Activated B cell treated with CpG ODN at 0.5 μM for 24 hours (primary cell): ENCODE measurements at regions not wholly inside any gene's neighbourhood (a gene's known extent, or its start where the extent isn't known, plus 50 kb on each side); places are given as distances from the start of the nearest gene placed in this dataset.

ENCODE experiments used
- ATAC-seq: fragments of 200-7000 bp; cut with Tn5 transposase; one replicate; pipeline ENCODE4 v1.10.0; 2021; ENCODE audit warnings: low read depth, mild to moderate bottlenecking, moderate library complexity
- CTCF ChIA-PET: fragments of 350-600 bp; sonication (Branson Sonifier 250); formaldehyde crosslinking; loops from one replicate; lab custom pipeline; 2021; ENCODE audit warnings: antibody characterized with exemption; lab: Charles Lee
- POLR2A ChIA-PET: fragments of 350-600 bp; sonication (Branson Sonifier 250); formaldehyde crosslinking; loops from one replicate; lab custom pipeline; 2021; ENCODE audit warnings: antibody characterized with exemption; lab: Charles Lee
- DNase-seq: peaks from one replicate; pipeline ENCODE4 v3.0.0; 2022
- H3K27ac Mint-ChIP-seq: one replicate; pipeline ENCODE4 v1.8.0; 2020; ENCODE audit warnings: mixed read lengths
- H3K27me3 Mint-ChIP-seq: one replicate; pipeline ENCODE4 v1.8.0; 2021; ENCODE audit warnings: mixed read lengths
- H3K36me3 Mint-ChIP-seq: one replicate; pipeline ENCODE4 v1.8.0; 2021; ENCODE audit warnings: low read depth, mixed read lengths
- H3K4me1 Mint-ChIP-seq: one replicate; pipeline ENCODE4 v1.8.0; 2021; ENCODE audit warnings: mixed read lengths
- H3K4me3 Mint-ChIP-seq: one replicate; pipeline ENCODE4 v1.8.0; 2020; ENCODE audit warnings: mild to moderate bottlenecking, mixed read lengths
- H3K9me3 Mint-ChIP-seq: one replicate; pipeline ENCODE4 v1.8.0; 2020; ENCODE audit warnings: mixed read lengths
- CTCF ChIP-seq: fragments of 200-600 bp; IDR thresholded peaks from one replicate; pipeline ENCODE4 v1.8.0; 2022; ENCODE audit warnings: antibody characterized with exemption, mild to moderate bottlenecking
- intact Hi-C: fragments of 100-400 bp; cut with micrococcal nuclease; formaldehyde crosslinking; loops from one replicate; pipeline ENCODE4 v1.15.1; 2024

GRCh38 chr9:73683862-73684591 is 532.4 kb downstream of the ANXA1 start:
- H3K27ac Mint-ChIP-seq = no peak overlapping the region

GRCh38 chr9:73684601-73685000 is 532.9 kb downstream of the ANXA1 start:
- ChIA-PET CTCF (no interaction called here), POLR2A (no interaction called here)
- Mint-ChIP-seq H3K9me3 (peaks cover 6% of the 10 kb centered on the region), H3K4me1 (no peaks in the 10 kb centered on the region), H3K27ac (no peak overlapping the region), H3K27me3 (no peaks in the 10 kb centered on the region), H3K36me3 (no peaks in the 10 kb centered on the region), H3K4me3 (no peak overlapping the region)
- ATAC-seq (no peak), DNase-seq (no peak)
- intact Hi-C loops = no loop called here
- TF ChIP-seq CTCF = no peak

More at GRCh38 chr9:73683862-73684591, 532.4 kb downstream of the ANXA1 start:
- ATAC-seq = no peak
- ChIA-PET CTCF (no interaction called here), POLR2A (no interaction called here)
- no peak for TF ChIP-seq CTCF
- H3K9me3 Mint-ChIP-seq = peaks cover 6% of the 10 kb centered on the region
- intact Hi-C loops = no loop called here
- no peaks in the 10 kb centered on the region for H3K4me1 Mint-ChIP-seq
- H3K27me3 Mint-ChIP-seq = no peaks in the 10 kb centered on the region
- DNase-seq = no peak
- H3K4me3 Mint-ChIP-seq = no peak overlapping the region
- no peaks in the 10 kb centered on the region for H3K36me3 Mint-ChIP-seq

- Mint-ChIP-seq H3K27ac (no peak overlapping the region), H3K27me3 (no peaks in the 10 kb centered on the region), H3K4me3 (no peak overlapping the region), H3K36me3 (no peaks in the 10 kb centered on the region), H3K9me3 (peaks cover 6% of the 10 kb centered on the region), H3K4me1 (no peaks in the 10 kb centered on the region)
- intact Hi-C loops = no loop called here
- no peak for ATAC-seq
- TF ChIP-seq CTCF = no peak
- no peak for DNase-seq
- CTCF ChIA-PET = no interaction called here
- POLR2A ChIA-PET = no interaction called here
Observed at GRCh38 chr9:73685786-73686185, 534.1 kb downstream of the ANXA1 start.

- Mint-ChIP-seq H3K9me3 (no peaks in the 10 kb centered on the region), H3K27me3 (no peaks in the 10 kb centered on the region), H3K4me1 (no peaks in the 10 kb centered on the region), H3K4me3 (no peak overlapping the region), H3K27ac (no peak overlapping the region), H3K36me3 (no peaks in the 10 kb centered on the region)
- POLR2A ChIA-PET = no interaction called here
- ATAC-seq (no peak), DNase-seq (no peak)
- intact Hi-C loops = no loop called here
- no peak for TF ChIP-seq CTCF
- CTCF ChIA-PET = no interaction called here
Observed at GRCh38 chr9:73689051-73689870, 537.6 kb downstream of the ANXA1 start.

GRCh38 chr9:73701415-73702057 is 549.9 kb downstream of the ANXA1 start:
- Mint-ChIP-seq H3K27me3 (no peaks in the 10 kb centered on the region), H3K4me3 (no peak overlapping the region), H3K4me1 (no peaks in the 10 kb centered on the region), H3K36me3 (no peaks in the 10 kb centered on the region), H3K9me3 (peaks cover 3% of the 10 kb centered on the region), H3K27ac (no peak overlapping the region)
- no peak for ATAC-seq
- no peak for DNase-seq
- CTCF ChIA-PET = no interaction called here
- no peak for TF ChIP-seq CTCF
- intact Hi-C loops = loop anchor here (10.0 kb wide), 1 partner anchor 63 kb away; no protein-coding TSS in a partner anchor
- POLR2A ChIA-PET = interaction anchor here (0.6 kb wide), 1 partner anchor 1604 kb away, joined by 3 read pairs; no protein-coding TSS in a partner anchor
